ENCODE measurements at regions not wholly inside any gene's neighbourhood (a gene's known extent, or its start where the extent isn't known, plus 50 kb on each side); places are given as distances from the start of the nearest gene placed in this dataset.

- no peak for TF ChIP-seq CTCF (IDR thresholded peaks at IDR 0.05)
- no peak for TF ChIP-seq POLR2A (IDR thresholded peaks at IDR 0.05; ENCODE audit: low read depth)
These were observed 529.4 kb downstream of the HTR7 start for GRCh38 chr10:90328459-90328858.

All from esophagus muscularis mucosa (tissue), 3 donors.